Smooth muscle cell (in vitro differentiated cells): ENCODE measurements at regions not wholly inside any gene's neighbourhood (a gene's known extent, or its start where the extent isn't known, plus 50 kb on each side); places are given as distances from the start of the nearest gene placed in this dataset.

Source experiments
- DNase-seq: peaks from one replicate; lab custom pipeline; 2025; ENCODE audit not compliant: unreplicated experiment; lab: John Stamatoyannopoulos, UW
- H2AFZ ChIP-seq: fragments of 200-600 bp; sonication (generic); 2 replicates; pipeline ENCODE4 v1.6.0; 2016; ENCODE audit warnings: antibody characterized with exemption, low read depth, mild to moderate bottlenecking
- H3F3A ChIP-seq: fragments of 200-600 bp; sonication (generic); 2 replicates; pipeline ENCODE4 v1.6.0; 2017; ENCODE audit warnings: antibody characterized with exemption, low read depth
- H3K27ac ChIP-seq: fragments of 200-600 bp; sonication (generic); 2 replicates; pipeline ENCODE4 v1.5.1; 2016; ENCODE audit warnings: low read depth, mild to moderate bottlenecking
- H3K27me3 ChIP-seq: fragments of 200-600 bp; sonication (generic); 2 replicates; pipeline ENCODE4 v1.6.1; 2016; ENCODE audit warnings: low read depth, mild to moderate bottlenecking
- H3K36me3 ChIP-seq: fragments of 200-600 bp; sonication (generic); 2 replicates; pipeline ENCODE4 v1.5.1; 2016; ENCODE audit warnings: low read depth
- H3K4me1 ChIP-seq: fragments of 200-600 bp; sonication (generic); 2 replicates; pipeline ENCODE4 v1.5.1; 2016; ENCODE audit warnings: low read depth
- H3K4me2 ChIP-seq: fragments of 200-600 bp; sonication (generic); 2 replicates; pipeline ENCODE4 v1.6.0; 2016; ENCODE audit warnings: mild to moderate bottlenecking
- H3K4me3 ChIP-seq: fragments of 200-600 bp; sonication (generic); 2 replicates; pipeline ENCODE4 v1.5.1; 2016; ENCODE audit warnings: mild to moderate bottlenecking
- H3K79me2 ChIP-seq: fragments of 200-600 bp; sonication (generic); 2 replicates; pipeline ENCODE4 v1.6.0; 2016; ENCODE audit warnings: low read depth, mild to moderate bottlenecking
- H3K9ac ChIP-seq: fragments of 200-600 bp; sonication (generic); 2 replicates; pipeline ENCODE4 v1.6.0; 2016; ENCODE audit warnings: low read depth
- H3K9me3 ChIP-seq: fragments of 200-600 bp; sonication (generic); replicated peaks from 2 replicates; pipeline ENCODE4 v1.5.1; 2016; ENCODE audit warnings: low read depth
- H4K20me1 ChIP-seq: fragments of 200-600 bp; sonication (generic); 2 replicates; pipeline ENCODE4 v1.6.0; 2016; ENCODE audit warnings: low read depth
- CTCF ChIP-seq: fragments of 200-600 bp; sonication (generic); IDR thresholded peaks from 2 replicates; pipeline ENCODE4 v1.5.1; 2017; ENCODE audit warnings: borderline replicate concordance, mild to moderate bottlenecking, antibody characterized with exemption; ENCODE audit not compliant: insufficient read depth, poor library complexity, severe bottlenecking
- WGBS: methylation state at CpG from one replicate; pipeline ENCODE4 v1.1.7; 2016; ENCODE audit warnings: low lambda C conversion rate; 5-methylcytosine and 5-hydroxymethylcytosine counted together

GRCh38 chr4:14716691-14717090 is 285.6 kb upstream of the CPEB2 start:
- no peaks in the 10 kb centered on the region for H3K36me3 ChIP-seq
- no peak for DNase-seq
- no peak overlapping the region for H3K27ac ChIP-seq
- no peak overlapping the region for H3K4me3 ChIP-seq
- no peak overlapping the region for H2AFZ ChIP-seq
- H3K79me2 ChIP-seq: no peaks in the 10 kb centered on the region
- WGBS: 59% methylated on average over 6 of the region's 6 CpGs
- no peak overlapping the region for H3K4me2 ChIP-seq
- no peak overlapping the region for H3K9ac ChIP-seq
- no peaks in the 10 kb centered on the region for H3K27me3 ChIP-seq
- H3K4me1 ChIP-seq: no peaks in the 10 kb centered on the region
- no peaks in the 10 kb centered on the region for H4K20me1 ChIP-seq
- no peaks in the 10 kb centered on the region for H3F3A ChIP-seq
- no peaks in the 10 kb centered on the region for H3K9me3 ChIP-seq
- TF ChIP-seq CTCF: no peak

GRCh38 chr4:14719053-14719452 is 283.2 kb upstream of the CPEB2 start:
- H3F3A ChIP-seq: no peaks in the 10 kb centered on the region
- no peak for TF ChIP-seq CTCF
- H3K4me1 ChIP-seq: no peaks in the 10 kb centered on the region
- H4K20me1 ChIP-seq: no peaks in the 10 kb centered on the region
- H2AFZ ChIP-seq: no peak overlapping the region
- no peak overlapping the region for H3K4me2 ChIP-seq
- H3K9me3 ChIP-seq: no peaks in the 10 kb centered on the region
- H3K4me3 ChIP-seq: no peak overlapping the region
- no peaks in the 10 kb centered on the region for H3K36me3 ChIP-seq
- H3K27ac ChIP-seq: no peak overlapping the region
- H3K9ac ChIP-seq: no peak overlapping the region
- no peaks in the 10 kb centered on the region for H3K27me3 ChIP-seq
- H3K79me2 ChIP-seq: no peaks in the 10 kb centered on the region
- 52% methylated on average over 3 of the region's 3 CpGs for WGBS
- no peak for DNase-seq

- WGBS: 71% methylated on average over 3 of the region's 3 CpGs
- H3K9me3 ChIP-seq: no peaks in the 10 kb centered on the region
- no peak overlapping the region for H3K4me2 ChIP-seq
- H4K20me1 ChIP-seq: no peaks in the 10 kb centered on the region
- no peak for DNase-seq
- H3K27me3 ChIP-seq: no peaks in the 10 kb centered on the region
- TF ChIP-seq CTCF: no peak
- H3K9ac ChIP-seq: no peak overlapping the region
- H3K36me3 ChIP-seq: no peaks in the 10 kb centered on the region
- H3K79me2 ChIP-seq: no peaks in the 10 kb centered on the region
- no peak overlapping the region for H3K4me3 ChIP-seq
- H3F3A ChIP-seq: no peaks in the 10 kb centered on the region
- no peak overlapping the region for H2AFZ ChIP-seq
- peak overlapping the region; percentile 68 for H3K27ac ChIP-seq
- H3K4me1 ChIP-seq: no peaks in the 10 kb centered on the region
These were observed 275.8 kb upstream of the CPEB2 start for GRCh38 chr4:14726441-14726840.

GRCh38 chr4:14726877-14727361 is 275.4 kb upstream of the CPEB2 start:
- no peaks in the 10 kb centered on the region for H3K4me1 ChIP-seq
- H3K79me2 ChIP-seq: no peaks in the 10 kb centered on the region
- TF ChIP-seq CTCF: no peak
- no peaks in the 10 kb centered on the region for H4K20me1 ChIP-seq
- H3K9me3 ChIP-seq: no peaks in the 10 kb centered on the region
- WGBS: 57% methylated on average over 4 of the region's 4 CpGs
- no peaks in the 10 kb centered on the region for H3K36me3 ChIP-seq
- H3K4me3 ChIP-seq: no peak overlapping the region
- no peaks in the 10 kb centered on the region for H3K27me3 ChIP-seq
- H3K27ac ChIP-seq: peak overlapping the region; percentile 68
- H3K9ac ChIP-seq: peak overlapping the region; percentile 10
- no peak overlapping the region for H2AFZ ChIP-seq
- H3K4me2 ChIP-seq: no peak overlapping the region
- no peak for DNase-seq
- no peaks in the 10 kb centered on the region for H3F3A ChIP-seq
